H1 (cell line): ENCODE measurements at regions not wholly inside any gene's neighbourhood (a gene's known extent, or its start where the extent isn't known, plus 50 kb on each side); places are given as distances from the start of the nearest gene placed in this dataset.

ENCODE experiments used
- CEBPB ChIP-seq: IDR thresholded peaks from 2 replicates; pipeline ENCODE4 v1.6.1; 2012; ENCODE audit warnings: low read depth, low read length
- CHD2 ChIP-seq: IDR thresholded peaks from 2 replicates; pipeline ENCODE4 v1.6.1; 2012; ENCODE audit warnings: low read length, improper control_type of control experiment
- SP4 ChIP-seq: IDR thresholded peaks from 2 replicates; pipeline ENCODE4 v1.6.1; 2012; ENCODE audit warnings: low read length, inconsistent platforms
- YY1 ChIP-seq: IDR thresholded peaks from 2 replicates; pipeline ENCODE4 v1.6.1; 2011; ENCODE audit warnings: low read depth, mild to moderate bottlenecking, low read length

GRCh38 chr13:47076500-47076899, 179.6 kb upstream of the HTR2A start (continued):
- TF ChIP-seq CEBPB (no peak), SP4 (no peak), YY1 (no peak), CHD2 (no peak)
